Epithelial cell of proximal tubule (primary cell): ENCODE measurements at regions not wholly inside any gene's neighbourhood (a gene's known extent, or its start where the extent isn't known, plus 50 kb on each side); places are given as distances from the start of the nearest gene placed in this dataset.

Source experiments
- DNase-seq: peaks from one replicate; pipeline ENCODE4 v3.0.0-alpha.2; 2011; ENCODE audit warnings: low read depth
- H3K4me3 ChIP-seq: 2 replicates; pipeline ENCODE4 v1.5.1; 2011; ENCODE audit warnings: low read depth, mild to moderate bottlenecking, low read length
- TF ChIP-seq, protein P1 (sequence below): conservative IDR thresholded peaks from 2 replicates; pipeline ENCODE4 v1.5.1; 2012; ENCODE audit warnings: low read depth, mild to moderate bottlenecking, low read length

DNA sequence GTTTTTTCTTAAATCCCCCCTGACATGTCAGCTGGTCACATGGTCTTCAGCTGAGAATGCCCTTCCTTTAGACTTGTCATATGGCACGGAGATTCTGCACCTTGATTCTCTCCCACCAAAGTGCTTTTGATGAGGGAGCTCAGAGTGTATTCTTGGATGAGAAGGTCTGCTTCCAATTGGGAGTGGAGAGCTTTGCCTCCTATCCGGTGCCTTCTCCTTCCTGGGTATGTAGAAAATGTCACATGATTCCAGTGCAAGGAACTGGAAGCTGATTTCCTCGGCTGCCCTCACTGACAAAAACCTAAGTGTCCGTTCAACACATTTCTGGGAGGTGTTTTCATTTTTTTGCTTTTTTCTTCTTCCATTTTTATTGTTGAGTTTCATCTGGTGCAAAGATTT, 197.2 kb downstream of the TFAP2C start:
- no peak for DNase-seq
- TF ChIP-seq, protein P1, sequence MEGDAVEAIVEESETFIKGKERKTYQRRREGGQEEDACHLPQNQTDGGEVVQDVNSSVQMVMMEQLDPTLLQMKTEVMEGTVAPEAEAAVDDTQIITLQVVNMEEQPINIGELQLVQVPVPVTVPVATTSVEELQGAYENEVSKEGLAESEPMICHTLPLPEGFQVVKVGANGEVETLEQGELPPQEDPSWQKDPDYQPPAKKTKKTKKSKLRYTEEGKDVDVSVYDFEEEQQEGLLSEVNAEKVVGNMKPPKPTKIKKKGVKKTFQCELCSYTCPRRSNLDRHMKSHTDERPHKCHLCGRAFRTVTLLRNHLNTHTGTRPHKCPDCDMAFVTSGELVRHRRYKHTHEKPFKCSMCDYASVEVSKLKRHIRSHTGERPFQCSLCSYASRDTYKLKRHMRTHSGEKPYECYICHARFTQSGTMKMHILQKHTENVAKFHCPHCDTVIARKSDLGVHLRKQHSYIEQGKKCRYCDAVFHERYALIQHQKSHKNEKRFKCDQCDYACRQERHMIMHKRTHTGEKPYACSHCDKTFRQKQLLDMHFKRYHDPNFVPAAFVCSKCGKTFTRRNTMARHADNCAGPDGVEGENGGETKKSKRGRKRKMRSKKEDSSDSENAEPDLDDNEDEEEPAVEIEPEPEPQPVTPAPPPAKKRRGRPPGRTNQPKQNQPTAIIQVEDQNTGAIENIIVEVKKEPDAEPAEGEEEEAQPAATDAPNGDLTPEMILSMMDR: no peak
- no peak overlapping the region for H3K4me3 ChIP-seq

DNA sequence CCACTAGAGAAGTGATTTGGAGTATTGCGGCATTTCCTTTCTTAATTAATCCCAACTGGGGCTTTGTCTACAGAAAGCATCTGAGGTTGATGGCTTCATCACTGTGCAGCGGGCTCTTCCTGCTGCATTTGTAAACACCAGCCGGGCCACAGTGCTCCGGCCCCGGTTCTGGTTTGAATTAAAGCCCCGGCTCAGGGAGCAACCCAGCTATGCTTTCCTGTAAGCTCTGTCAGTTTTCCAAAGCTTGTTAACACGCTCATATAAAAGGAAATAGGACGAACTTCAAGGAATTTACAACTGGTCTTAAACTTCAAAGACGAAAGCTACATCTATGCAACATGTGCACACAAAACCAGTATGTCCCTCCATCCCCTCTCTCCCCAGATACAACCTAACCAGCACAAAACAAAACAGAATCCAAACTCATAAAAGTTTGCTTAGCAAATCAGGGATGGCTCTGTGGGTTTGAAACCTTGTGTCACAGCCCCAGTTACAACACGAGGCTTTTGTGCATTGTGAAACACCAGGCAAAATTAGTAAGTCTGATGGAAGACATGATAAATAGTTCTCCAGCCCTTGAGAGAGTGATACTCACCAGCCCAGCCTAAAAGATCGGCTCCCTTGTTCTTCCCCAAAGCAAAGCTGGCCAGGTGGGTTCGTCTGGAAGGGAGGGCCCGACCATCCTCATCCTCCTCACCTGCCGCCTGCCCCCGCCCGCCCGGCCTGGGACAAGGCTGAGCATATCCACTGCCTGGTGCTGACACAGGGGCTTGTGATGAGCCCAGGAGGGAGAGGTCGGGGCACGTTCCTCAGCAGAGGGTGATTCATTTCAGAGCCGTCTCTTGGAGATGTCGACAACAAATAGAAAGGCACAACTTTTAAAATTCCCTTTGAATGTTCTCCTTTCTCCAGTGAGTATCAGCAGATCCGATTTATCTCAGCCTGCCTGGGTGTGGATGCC, 197.9 kb downstream of the TFAP2C start:
- no peak for DNase-seq
- TF ChIP-seq, protein P1: no peak
- no peak overlapping the region for H3K4me3 ChIP-seq

DNA sequence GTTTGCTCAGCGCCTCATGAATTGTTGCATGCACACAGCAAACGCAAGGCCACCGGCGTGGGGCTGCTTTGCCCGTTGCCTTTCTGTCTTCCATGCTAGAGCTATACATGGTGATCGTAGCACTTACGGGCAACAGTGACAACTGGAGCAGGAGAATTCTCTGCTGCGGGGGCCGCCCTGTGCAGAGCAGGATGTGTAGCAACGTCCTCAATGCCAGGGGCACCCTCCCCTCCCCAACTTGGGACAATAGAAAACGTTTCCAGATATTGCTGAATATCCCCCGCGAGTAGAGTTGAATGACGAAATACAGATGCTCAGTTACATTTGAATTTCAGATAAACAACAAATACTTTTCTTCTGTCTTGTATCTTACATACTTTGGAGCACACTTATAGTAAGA, 198.7 kb downstream of the TFAP2C start:
- no peak for DNase-seq

DNA sequence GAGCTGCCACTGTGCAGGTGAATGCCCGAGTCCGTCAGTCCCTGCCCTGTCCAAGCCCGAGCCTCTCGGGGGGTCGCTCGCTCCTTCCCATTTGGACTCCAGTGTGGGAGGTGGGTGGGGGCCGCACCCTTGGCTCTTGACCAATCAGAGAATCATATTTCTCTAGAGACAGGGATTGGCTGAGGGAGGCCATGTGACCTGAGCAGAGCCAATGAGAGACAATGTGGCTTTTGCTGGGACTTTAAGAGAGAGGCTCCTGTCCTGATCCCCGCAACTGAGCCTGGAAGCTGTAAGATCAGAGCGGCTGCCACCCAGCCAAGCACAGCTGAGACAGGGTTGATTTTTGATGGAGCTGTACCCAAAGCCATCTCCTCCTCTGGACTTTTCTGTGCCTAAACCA, 199.3 kb downstream of the TFAP2C start:
- no peak for DNase-seq
- H3K4me3 ChIP-seq: no peak overlapping the region
- TF ChIP-seq, protein P1: no peak

More for the DNA sequence above, 198.7 kb downstream of the TFAP2C start:
- H3K4me3 ChIP-seq: no peak overlapping the region
- TF ChIP-seq, protein P1: no peak

DNA sequence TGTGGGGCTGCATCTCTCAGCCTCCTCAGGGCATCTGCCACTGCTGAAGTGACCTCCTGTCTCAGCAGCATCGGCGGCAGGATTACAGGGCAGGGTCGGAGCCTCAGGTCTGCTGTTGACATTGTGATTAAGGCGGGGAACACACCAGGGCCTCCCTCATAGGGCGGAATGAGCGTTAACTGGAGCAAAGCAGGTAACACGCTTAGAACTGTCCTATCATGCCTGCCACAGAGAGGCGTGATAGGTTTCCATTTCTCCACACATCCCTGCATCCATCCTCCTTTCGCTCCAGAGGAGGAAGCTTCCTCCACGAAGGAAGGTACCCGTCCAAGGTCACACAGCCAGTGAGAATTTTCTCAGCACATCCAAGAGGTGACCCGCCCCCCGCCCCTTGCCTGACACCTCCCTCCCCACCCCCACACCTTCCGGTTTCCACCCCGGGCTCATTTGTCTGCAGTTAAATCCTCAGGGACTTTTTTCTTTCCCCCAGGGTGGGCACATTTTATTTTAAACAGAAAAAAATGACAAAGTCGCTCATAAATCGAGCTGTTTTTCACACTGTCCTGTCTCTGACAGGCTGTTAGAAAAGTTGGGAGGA, 200.8 kb downstream of the TFAP2C start:
- TF ChIP-seq, protein P1: no peak
- DNase-seq: no peak
- no peak overlapping the region for H3K4me3 ChIP-seq

DNA sequence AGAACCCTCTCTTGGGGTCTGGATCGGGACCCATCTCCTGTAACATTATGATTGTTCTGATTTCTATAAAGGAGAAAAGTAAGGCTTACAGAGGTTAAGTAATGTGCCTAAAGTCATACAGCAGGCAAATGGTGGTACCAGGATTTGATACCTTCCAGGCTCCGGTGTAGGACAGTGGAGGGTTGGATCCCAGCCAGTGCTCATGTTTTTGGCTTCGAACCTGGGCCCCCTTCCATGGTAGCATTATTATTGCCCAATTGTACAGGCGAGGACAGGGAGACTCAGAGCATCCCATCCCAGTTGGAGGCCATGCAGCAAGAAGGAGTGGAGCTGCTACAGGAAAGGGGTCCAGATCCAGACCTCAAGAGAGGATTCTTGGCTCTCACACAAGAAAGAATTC, 202.7 kb downstream of the TFAP2C start:
- H3K4me3 ChIP-seq: no peak overlapping the region
- TF ChIP-seq, protein P1: no peak
- no peak for DNase-seq

DNA sequence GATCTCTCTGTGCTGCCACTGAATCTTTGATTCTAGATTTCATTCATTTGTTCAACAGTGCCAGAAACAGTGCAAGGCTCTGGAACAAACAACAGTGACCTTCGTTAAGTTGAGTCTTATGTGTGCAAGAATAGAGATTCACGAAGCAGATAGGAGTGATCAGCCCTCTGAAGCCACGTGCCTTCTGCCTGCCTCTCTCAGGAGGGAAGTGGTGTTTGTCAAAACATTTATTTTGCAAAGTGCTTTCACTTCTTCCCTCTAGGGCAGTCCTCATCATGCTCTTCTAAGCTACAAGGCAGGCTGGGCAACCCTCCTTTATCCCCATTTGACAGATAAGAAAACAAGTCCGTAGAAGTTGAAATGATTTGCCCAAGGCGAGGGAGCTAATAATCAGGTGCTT, 204.3 kb downstream of the TFAP2C start:
- no peak overlapping the region for H3K4me3 ChIP-seq
- TF ChIP-seq, protein P1: no peak
- DNase-seq: no peak
